ENCODE measurements at regions not wholly inside any gene's neighbourhood (a gene's known extent, or its start where the extent isn't known, plus 50 kb on each side); places are given as distances from the start of the nearest gene placed in this dataset.
"Not testable (repeated sequence)": the region's sequence is repeated elsewhere in the genome, so short reads cannot be mapped to it uniquely, and the experiment has no call there.

DNA sequence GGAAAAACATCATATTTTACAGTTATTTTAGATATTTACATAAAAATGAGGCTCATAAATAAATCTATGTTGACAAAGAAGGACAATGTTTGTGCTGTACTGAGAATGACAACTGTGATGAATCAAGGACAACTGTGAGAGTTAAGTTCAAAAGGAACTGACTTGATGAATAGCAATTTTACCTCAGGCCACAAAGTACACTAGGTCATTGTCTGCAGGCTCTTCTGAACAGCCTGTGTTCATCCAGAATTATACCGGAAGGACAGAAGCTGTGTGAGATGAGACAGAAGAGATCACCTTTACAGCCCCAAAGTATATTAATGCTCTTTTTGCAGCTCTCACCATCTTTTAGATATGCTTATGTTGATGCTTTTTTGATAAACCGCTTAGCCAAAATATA, 2375.5 kb upstream of the PCDH20 start:
- not testable (repeated sequence) for H3K4me3 Mint-ChIP-seq (ENCODE audit: unreplicated experiment); H3K4me1 Mint-ChIP-seq (ENCODE audit: low read depth); H3K9me3 Mint-ChIP-seq (ENCODE audit: low read depth); H3K27me3 Mint-ChIP-seq (ENCODE audit: low read depth); DNase-seq (ENCODE audit: low spot score); H3K27ac Mint-ChIP-seq (ENCODE audit: unreplicated experiment); H3K36me3 Mint-ChIP-seq (ENCODE audit: low read depth)

GRCh38 chr13:63774133-63774532, 2358.5 kb upstream of the PCDH20 start:
- TF ChIP-seq CTCF (IDR thresholded peaks at IDR 0.05): no peak
- H3K9me3 Mint-ChIP-seq (ENCODE audit: low read depth): peaks cover 4% of the 10 kb centered on the region
- peaks cover 14% of the 10 kb centered on the region for H3K4me1 Mint-ChIP-seq (ENCODE audit: low read depth)
- no peaks in the 10 kb centered on the region for H3K36me3 Mint-ChIP-seq (ENCODE audit: low read depth)
- DNase-seq (ENCODE audit: low spot score): no peak
- no peak overlapping the region for H3K27ac Mint-ChIP-seq (ENCODE audit: unreplicated experiment)
- H3K4me3 Mint-ChIP-seq (ENCODE audit: unreplicated experiment): no peak overlapping the region
- no peaks in the 10 kb centered on the region for H3K27me3 Mint-ChIP-seq (ENCODE audit: low read depth)

- Mint-ChIP-seq H3K27ac (ENCODE audit: unreplicated experiment) (no peak overlapping the region), H3K4me3 (ENCODE audit: unreplicated experiment) (no peak overlapping the region), H3K36me3 (ENCODE audit: low read depth) (no peaks in the 10 kb centered on the region), H3K9me3 (ENCODE audit: low read depth) (no peaks in the 10 kb centered on the region), H3K4me1 (ENCODE audit: low read depth) (peaks cover 14% of the 10 kb centered on the region), H3K27me3 (ENCODE audit: low read depth) (no peaks in the 10 kb centered on the region)
- no peak for DNase-seq (ENCODE audit: low spot score)
- no peak for TF ChIP-seq CTCF (IDR thresholded peaks at IDR 0.05)
These were observed 2357.8 kb upstream of the PCDH20 start for GRCh38 chr13:63773476-63773875.

GRCh38 chr13:63757683-63758082, 2342.0 kb upstream of the PCDH20 start:
- peak overlapping the region; percentile 75 for H3K27ac Mint-ChIP-seq (ENCODE audit: unreplicated experiment)
- H3K4me3 Mint-ChIP-seq (ENCODE audit: unreplicated experiment); H3K36me3 Mint-ChIP-seq (ENCODE audit: low read depth); H3K9me3 Mint-ChIP-seq (ENCODE audit: low read depth); H3K27me3 Mint-ChIP-seq (ENCODE audit: low read depth); H3K4me1 Mint-ChIP-seq (ENCODE audit: low read depth); DNase-seq (ENCODE audit: low spot score): not testable (repeated sequence)

GRCh38 chr13:63749857-63750256, 2334.2 kb upstream of the PCDH20 start:
- not testable (repeated sequence) for H3K36me3 Mint-ChIP-seq (ENCODE audit: low read depth); H3K27me3 Mint-ChIP-seq (ENCODE audit: low read depth); H3K27ac Mint-ChIP-seq (ENCODE audit: unreplicated experiment); H3K4me1 Mint-ChIP-seq (ENCODE audit: low read depth); DNase-seq (ENCODE audit: low spot score); H3K9me3 Mint-ChIP-seq (ENCODE audit: low read depth); H3K4me3 Mint-ChIP-seq (ENCODE audit: unreplicated experiment)

DNA sequence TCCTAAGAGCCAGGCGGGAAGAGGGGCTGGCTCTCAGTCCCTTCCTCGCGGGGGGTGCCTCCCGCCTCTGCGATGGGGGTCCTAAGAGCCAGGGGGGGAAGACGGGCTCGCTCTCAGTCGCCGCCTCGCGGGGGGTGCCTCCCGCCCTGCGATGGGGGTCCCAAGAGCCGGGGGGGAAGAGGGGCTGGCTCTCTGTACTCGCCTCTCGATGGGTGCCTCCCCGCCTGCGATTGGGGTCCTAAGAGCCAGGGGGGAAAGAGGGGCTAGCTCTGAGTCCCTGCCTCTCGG, 2326.1 kb upstream of the PCDH20 start:
- DNase-seq (ENCODE audit: low spot score): peak; percentile 42
- not testable (repeated sequence) for H3K4me1 Mint-ChIP-seq (ENCODE audit: low read depth); H3K27me3 Mint-ChIP-seq (ENCODE audit: low read depth); H3K9me3 Mint-ChIP-seq (ENCODE audit: low read depth); H3K27ac Mint-ChIP-seq (ENCODE audit: unreplicated experiment); H3K4me3 Mint-ChIP-seq (ENCODE audit: unreplicated experiment); H3K36me3 Mint-ChIP-seq (ENCODE audit: low read depth)

- Mint-ChIP-seq H3K4me1 (ENCODE audit: low read depth) (no peaks in the 10 kb centered on the region), H3K27me3 (ENCODE audit: low read depth) (no peaks in the 10 kb centered on the region), H3K9me3 (ENCODE audit: low read depth) (peaks cover 5% of the 10 kb centered on the region), H3K27ac (ENCODE audit: unreplicated experiment) (no peak overlapping the region), H3K36me3 (ENCODE audit: low read depth) (no peaks in the 10 kb centered on the region), H3K4me3 (ENCODE audit: unreplicated experiment) (no peak overlapping the region)
- TF ChIP-seq CTCF (IDR thresholded peaks at IDR 0.05): no peak
- DNase-seq (ENCODE audit: low spot score): peak; percentile 88
These were observed 2325.6 kb upstream of the PCDH20 start for GRCh38 chr13:63741029-63741813.

DNA sequence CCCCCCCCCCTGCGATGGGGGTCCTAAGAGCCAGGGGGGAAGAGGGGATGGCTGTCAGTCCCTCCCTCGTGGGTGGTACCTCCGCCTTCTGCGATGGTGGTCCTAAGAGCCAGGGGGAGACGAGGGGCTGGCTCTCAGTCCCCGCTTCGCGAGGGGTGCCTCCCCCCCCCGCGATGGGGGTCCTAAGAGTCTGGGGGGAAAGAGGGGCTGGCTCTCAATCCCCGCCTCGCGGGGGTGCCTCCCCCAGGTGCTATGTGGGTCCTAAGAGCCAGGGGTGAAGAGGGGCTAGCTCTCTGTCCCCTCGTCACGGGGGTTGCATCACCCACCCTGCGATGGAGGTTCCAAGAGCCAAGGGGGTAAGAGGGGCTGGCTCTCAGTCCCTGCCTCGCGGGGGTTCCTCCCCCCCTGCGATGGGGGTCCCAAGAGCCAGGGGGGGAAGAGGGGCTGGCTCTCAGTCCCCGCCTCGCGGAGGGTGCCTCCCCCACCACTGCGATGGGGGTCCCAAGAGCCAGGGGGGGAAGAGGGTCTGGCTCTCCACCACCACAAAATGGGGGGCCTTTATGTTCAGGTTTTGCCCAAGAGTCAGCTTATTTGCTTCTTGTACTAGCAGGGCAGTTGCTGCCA, 2323.6 kb upstream of the PCDH20 start:
- H3K27me3 Mint-ChIP-seq (ENCODE audit: low read depth); H3K27ac Mint-ChIP-seq (ENCODE audit: unreplicated experiment); H3K4me3 Mint-ChIP-seq (ENCODE audit: unreplicated experiment); H3K36me3 Mint-ChIP-seq (ENCODE audit: low read depth); H3K4me1 Mint-ChIP-seq (ENCODE audit: low read depth); H3K9me3 Mint-ChIP-seq (ENCODE audit: low read depth): not testable (repeated sequence)
- DNase-seq (ENCODE audit: low spot score): peak; percentile 67
